ENCODE measurements at regions not wholly inside any gene's neighbourhood (a gene's known extent, or its start where the extent isn't known, plus 50 kb on each side); places are given as distances from the start of the nearest gene placed in this dataset.

GRCh38 chr3:5331567-5332269, 144.2 kb downstream of the EDEM1 start:
- TF ChIP-seq ZFX (IDR thresholded peaks at IDR 0.05) = no peak
- TF ChIP-seq, protein P1, sequence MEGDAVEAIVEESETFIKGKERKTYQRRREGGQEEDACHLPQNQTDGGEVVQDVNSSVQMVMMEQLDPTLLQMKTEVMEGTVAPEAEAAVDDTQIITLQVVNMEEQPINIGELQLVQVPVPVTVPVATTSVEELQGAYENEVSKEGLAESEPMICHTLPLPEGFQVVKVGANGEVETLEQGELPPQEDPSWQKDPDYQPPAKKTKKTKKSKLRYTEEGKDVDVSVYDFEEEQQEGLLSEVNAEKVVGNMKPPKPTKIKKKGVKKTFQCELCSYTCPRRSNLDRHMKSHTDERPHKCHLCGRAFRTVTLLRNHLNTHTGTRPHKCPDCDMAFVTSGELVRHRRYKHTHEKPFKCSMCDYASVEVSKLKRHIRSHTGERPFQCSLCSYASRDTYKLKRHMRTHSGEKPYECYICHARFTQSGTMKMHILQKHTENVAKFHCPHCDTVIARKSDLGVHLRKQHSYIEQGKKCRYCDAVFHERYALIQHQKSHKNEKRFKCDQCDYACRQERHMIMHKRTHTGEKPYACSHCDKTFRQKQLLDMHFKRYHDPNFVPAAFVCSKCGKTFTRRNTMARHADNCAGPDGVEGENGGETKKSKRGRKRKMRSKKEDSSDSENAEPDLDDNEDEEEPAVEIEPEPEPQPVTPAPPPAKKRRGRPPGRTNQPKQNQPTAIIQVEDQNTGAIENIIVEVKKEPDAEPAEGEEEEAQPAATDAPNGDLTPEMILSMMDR (conservative IDR thresholded peaks at IDR 0.05) = no peak
- H3K27ac ChIP-seq = no peak overlapping the region

GRCh38 chr3:5332270-5332956, 144.9 kb downstream of the EDEM1 start:
- H3K27ac ChIP-seq = no peak overlapping the region
- TF ChIP-seq ZFX (IDR thresholded peaks at IDR 0.05) = no peak
- TF ChIP-seq, protein P1 (conservative IDR thresholded peaks at IDR 0.05) = no peak

DNA sequence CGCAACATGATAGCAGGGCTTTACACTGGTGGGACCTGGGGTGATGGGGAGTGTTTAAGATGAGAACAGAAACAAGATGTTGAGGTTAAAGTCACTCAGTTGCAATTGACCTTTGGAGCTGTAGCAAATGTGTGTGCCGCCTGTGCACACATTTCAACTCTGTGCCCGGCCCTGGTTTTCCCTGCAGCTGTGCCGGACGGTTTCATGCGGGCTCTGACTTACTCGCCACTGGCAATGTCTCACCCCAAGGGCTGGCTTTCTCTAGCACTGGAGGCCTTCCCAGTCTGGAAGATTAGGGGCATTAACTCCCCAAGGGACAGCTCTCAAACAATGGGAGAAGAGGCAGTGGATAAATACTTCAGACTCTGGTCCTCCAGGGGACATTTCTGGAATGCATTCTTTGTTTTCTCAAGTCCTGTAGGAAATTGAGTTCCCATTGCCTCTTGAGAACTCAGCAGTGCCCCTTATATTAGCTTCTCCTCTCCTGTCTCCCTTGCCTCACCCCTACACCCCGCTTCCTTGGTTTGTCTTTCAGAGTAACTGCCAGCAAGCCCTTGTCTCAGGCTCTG, 152.5 kb downstream of the EDEM1 start:
- no peak overlapping the region for H3K27ac ChIP-seq
- TF ChIP-seq, protein P1 (conservative IDR thresholded peaks at IDR 0.05) = no peak
- no peak for TF ChIP-seq ZFX (IDR thresholded peaks at IDR 0.05)

DNA sequence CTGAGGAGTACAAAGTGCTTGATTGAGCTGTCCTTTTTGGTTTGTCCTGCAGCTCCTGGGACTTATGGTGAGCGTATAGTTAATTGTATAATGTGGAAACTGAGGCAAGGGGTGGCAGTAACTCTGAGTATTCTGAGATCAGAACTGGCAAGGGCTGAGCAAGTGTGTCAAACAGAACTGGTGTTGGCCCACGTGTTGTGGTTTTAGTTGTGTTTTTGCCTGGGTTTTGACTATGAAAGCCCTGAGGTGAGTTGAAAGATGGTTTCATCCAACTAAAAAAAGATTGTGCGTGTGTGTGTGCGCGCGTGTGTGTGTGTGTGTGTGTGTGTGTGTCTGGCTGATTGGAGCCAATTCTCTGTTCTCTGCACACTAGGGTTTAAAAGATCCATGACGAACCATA, 154.1 kb downstream of the EDEM1 start:
- TF ChIP-seq ZFX (IDR thresholded peaks at IDR 0.05) = no peak
- TF ChIP-seq, protein P1 (conservative IDR thresholded peaks at IDR 0.05) = no peak
- no peak overlapping the region for H3K27ac ChIP-seq

DNA sequence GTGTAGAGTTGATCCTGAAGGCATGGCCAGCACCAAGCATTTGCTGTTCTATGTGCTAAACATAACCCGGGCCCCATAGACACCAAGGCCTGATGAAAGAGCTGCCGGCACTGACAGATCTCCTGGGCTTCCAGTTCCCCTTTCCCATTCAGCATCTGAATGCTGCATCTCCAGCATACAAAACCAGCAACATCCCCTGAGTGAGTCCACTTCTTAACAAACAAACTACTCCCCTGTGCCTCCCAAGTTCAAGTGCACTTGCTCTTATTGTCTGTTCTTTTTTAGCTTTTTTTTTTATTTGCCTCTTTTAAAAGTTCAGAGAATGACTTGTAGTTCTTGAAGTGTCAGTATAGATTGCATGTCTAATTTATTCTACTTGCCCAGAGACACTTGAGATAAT, 156.0 kb downstream of the EDEM1 start:
- TF ChIP-seq, protein P1 (conservative IDR thresholded peaks at IDR 0.05) = no peak
- H3K27ac ChIP-seq = no peak overlapping the region

DNA sequence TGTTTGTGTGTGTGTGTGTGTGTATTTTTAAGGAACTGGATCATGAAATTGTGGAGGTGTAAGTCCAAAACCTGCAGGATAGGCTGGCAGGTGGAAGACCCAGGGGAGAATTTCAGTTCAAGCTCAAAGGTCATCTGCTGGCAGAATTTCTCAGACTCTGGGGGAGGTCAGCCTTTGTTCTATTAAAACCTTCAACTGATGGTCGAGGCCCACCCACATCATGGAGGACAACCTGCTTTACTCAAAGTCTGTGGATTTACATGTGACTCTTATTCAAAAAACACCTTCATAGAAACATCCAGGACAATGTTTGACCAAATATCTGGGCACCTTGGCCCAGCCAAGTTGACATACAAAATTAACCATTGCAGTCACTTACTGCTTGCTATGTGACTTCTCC, 157.2 kb downstream of the EDEM1 start:
- no peak for TF ChIP-seq ZFX (IDR thresholded peaks at IDR 0.05)
- TF ChIP-seq, protein P1 (conservative IDR thresholded peaks at IDR 0.05) = no peak
- H3K27ac ChIP-seq = no peak overlapping the region

GRCh38 chr3:5347486-5347885, 160.0 kb downstream of the EDEM1 start:
- TF ChIP-seq, protein P1 (conservative IDR thresholded peaks at IDR 0.05) = no peak
- no peak for TF ChIP-seq ZFX (IDR thresholded peaks at IDR 0.05)
- no peak overlapping the region for H3K27ac ChIP-seq
